ENCODE measurements at regions not wholly inside any gene's neighbourhood (a gene's known extent, or its start where the extent isn't known, plus 50 kb on each side); places are given as distances from the start of the nearest gene placed in this dataset.

- TF ChIP-seq POLR2A (IDR thresholded peaks at IDR 0.05) (no peak), CTCF (IDR thresholded peaks at IDR 0.05) (no peak)
Observed at GRCh38 chr4:176507845-176508533, 188.2 kb downstream of the SPCS3 start.
